ENCODE measurements at regions not wholly inside any gene's neighbourhood (a gene's known extent, or its start where the extent isn't known, plus 50 kb on each side); places are given as distances from the start of the nearest gene placed in this dataset.

GRCh38 chr2:4967206-4967605 is 725.0 kb upstream of the SOX11 start:
- no peak for TF ChIP-seq CTCF (conservative IDR thresholded peaks at IDR 0.05; ENCODE audit: low read depth, low read length)
- DNase-seq (ENCODE audit: low read depth) = no peak
- no peak overlapping the region for H3K4me3 ChIP-seq (ENCODE audit: low read depth, low read length)

GRCh38 chr2:4972472-4972871 is 719.7 kb upstream of the SOX11 start:
- no peak overlapping the region for H3K4me3 ChIP-seq (ENCODE audit: low read depth, low read length)
- no peak for TF ChIP-seq CTCF (conservative IDR thresholded peaks at IDR 0.05; ENCODE audit: low read depth, low read length)
- no peak for DNase-seq (ENCODE audit: low read depth)

GRCh38 chr2:4973354-4973753 is 718.8 kb upstream of the SOX11 start:
- H3K4me3 ChIP-seq (ENCODE audit: low read depth, low read length) = no peak overlapping the region
- no peak for TF ChIP-seq CTCF (conservative IDR thresholded peaks at IDR 0.05; ENCODE audit: low read depth, low read length)
- no peak for DNase-seq (ENCODE audit: low read depth)

- DNase-seq (ENCODE audit: low read depth) = no peak
- TF ChIP-seq CTCF (conservative IDR thresholded peaks at IDR 0.05; ENCODE audit: low read depth, low read length) = no peak
- H3K4me3 ChIP-seq (ENCODE audit: low read depth, low read length) = no peak overlapping the region
Measured at GRCh38 chr2:4973973-4974372, 718.2 kb upstream of the SOX11 start.

- no peak overlapping the region for H3K4me3 ChIP-seq (ENCODE audit: low read depth, low read length)
- TF ChIP-seq CTCF (conservative IDR thresholded peaks at IDR 0.05; ENCODE audit: low read depth, low read length) = no peak
- DNase-seq (ENCODE audit: low read depth) = no peak
Measured at GRCh38 chr2:4976407-4976806, 715.8 kb upstream of the SOX11 start.

GRCh38 chr2:4979111-4979510 is 713.1 kb upstream of the SOX11 start:
- no peak for DNase-seq (ENCODE audit: low read depth)
- TF ChIP-seq CTCF (conservative IDR thresholded peaks at IDR 0.05; ENCODE audit: low read depth, low read length) = no peak
- H3K4me3 ChIP-seq (ENCODE audit: low read depth, low read length) = no peak overlapping the region

- DNase-seq (ENCODE audit: low read depth) = no peak
- no peak overlapping the region for H3K4me3 ChIP-seq (ENCODE audit: low read depth, low read length)
- no peak for TF ChIP-seq CTCF (conservative IDR thresholded peaks at IDR 0.05; ENCODE audit: low read depth, low read length)
Measured at GRCh38 chr2:4980995-4981394, 711.2 kb upstream of the SOX11 start.
